ENCODE measurements at regions not wholly inside any gene's neighbourhood (a gene's known extent, or its start where the extent isn't known, plus 50 kb on each side); places are given as distances from the start of the nearest gene placed in this dataset.
"Not testable (repeated sequence)": the region's sequence is repeated elsewhere in the genome, so short reads cannot be mapped to it uniquely, and the experiment has no call there.

- no peaks in the 10 kb centered on the region for H3K36me3 ChIP-seq
- H3K27ac ChIP-seq, result no peak overlapping the region
- no peak for DNase-seq (ENCODE audit: low spot score)
- H3K4me3 ChIP-seq, result no peak overlapping the region
- no peak for TF ChIP-seq CTCF (IDR thresholded peaks at IDR 0.05)
- no peaks in the 10 kb centered on the region for H3K27me3 ChIP-seq
- H3K9me3 ChIP-seq, result no peaks in the 10 kb centered on the region
- no peaks in the 10 kb centered on the region for H3K4me1 ChIP-seq
Measured at GRCh38 chr4:60400593-60400992, 799.5 kb upstream of the ADGRL3 start.

- Histone ChIP-seq H3K4me1 (no peaks in the 10 kb centered on the region), H3K9me3 (no peaks in the 10 kb centered on the region), H3K36me3 (no peaks in the 10 kb centered on the region), H3K27ac (no peak overlapping the region), H3K4me3 (no peak overlapping the region), H3K27me3 (no peaks in the 10 kb centered on the region)
- no peak for TF ChIP-seq CTCF (IDR thresholded peaks at IDR 0.05)
- DNase-seq (ENCODE audit: low spot score), result no peak
Measured at GRCh38 chr4:60404027-60404426, 796.1 kb upstream of the ADGRL3 start.

DNA sequence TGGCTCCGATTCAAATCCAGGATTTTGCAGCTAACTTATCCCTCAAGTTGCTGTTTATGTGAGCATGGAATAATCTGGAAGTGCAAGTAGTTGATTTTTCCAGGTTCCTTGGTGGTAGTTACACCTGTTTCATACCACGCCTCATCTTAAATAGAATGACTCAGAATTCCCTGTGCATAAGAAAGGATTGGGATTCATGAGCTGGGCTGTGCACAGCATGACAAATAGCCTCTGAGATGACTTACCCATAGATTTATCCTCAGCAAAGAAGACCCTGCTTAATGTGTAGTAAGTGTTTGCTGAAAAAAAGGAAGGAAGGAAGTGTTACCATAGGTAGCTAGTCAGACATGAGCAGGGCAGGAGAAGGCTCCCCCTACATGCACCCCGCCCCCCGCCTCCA lies 777.7 kb upstream of the ADGRL3 start:
- H3K4me3 ChIP-seq, result no peak overlapping the region
- TF ChIP-seq CTCF (IDR thresholded peaks at IDR 0.05), result no peak
- H3K36me3 ChIP-seq, result no peaks in the 10 kb centered on the region
- H3K27ac ChIP-seq, result no peak overlapping the region
- H3K27me3 ChIP-seq, result no peaks in the 10 kb centered on the region
- no peak for DNase-seq (ENCODE audit: low spot score)
- H3K4me1 ChIP-seq, result no peaks in the 10 kb centered on the region
- no peaks in the 10 kb centered on the region for H3K9me3 ChIP-seq

- not testable (repeated sequence) for H3K27me3 ChIP-seq; DNase-seq (ENCODE audit: low spot score); H3K4me3 ChIP-seq; H3K27ac ChIP-seq; H3K9me3 ChIP-seq; H3K36me3 ChIP-seq; H3K4me1 ChIP-seq
Measured at GRCh38 chr4:60423573-60424184, 776.4 kb upstream of the ADGRL3 start.

- Histone ChIP-seq H3K4me1 (no peaks in the 10 kb centered on the region), H3K27ac (no peak overlapping the region), H3K4me3 (no peak overlapping the region), H3K27me3 (no peaks in the 10 kb centered on the region), H3K9me3 (no peaks in the 10 kb centered on the region), H3K36me3 (no peaks in the 10 kb centered on the region)
- DNase-seq (ENCODE audit: low spot score), result no peak
- TF ChIP-seq CTCF (IDR thresholded peaks at IDR 0.05), result no peak
Measured at GRCh38 chr4:60432911-60433310, 767.2 kb upstream of the ADGRL3 start.

DNA sequence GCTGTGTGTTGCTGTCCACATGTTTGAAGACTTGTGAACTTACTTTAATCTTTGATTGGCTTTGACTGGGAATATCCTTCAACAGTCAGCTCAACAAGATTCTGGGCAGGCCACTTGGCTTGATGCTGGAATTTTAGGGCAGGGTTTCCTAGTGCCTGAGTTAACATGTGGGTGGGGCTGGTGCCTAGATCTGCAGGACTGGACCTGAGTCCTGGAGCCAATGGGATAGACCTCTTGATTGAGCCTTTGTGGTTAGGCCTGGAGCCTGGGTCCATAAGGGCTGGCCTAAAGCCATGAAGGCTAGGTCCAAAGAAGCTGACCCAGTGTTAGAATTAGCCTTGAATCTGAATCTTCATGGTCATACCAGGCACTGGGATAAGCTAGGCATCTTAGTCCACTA lies 757.1 kb upstream of the ADGRL3 start:
- H3K27ac ChIP-seq, result no peak overlapping the region
- TF ChIP-seq CTCF (IDR thresholded peaks at IDR 0.05), result no peak
- H3K9me3 ChIP-seq, result no peaks in the 10 kb centered on the region
- no peaks in the 10 kb centered on the region for H3K36me3 ChIP-seq
- DNase-seq (ENCODE audit: low spot score), result no peak
- no peak overlapping the region for H3K4me3 ChIP-seq
- H3K27me3 ChIP-seq, result no peaks in the 10 kb centered on the region
- no peaks in the 10 kb centered on the region for H3K4me1 ChIP-seq

Measured in right atrium auricular region (tissue), 2 donors.